A673 (cell line): ENCODE measurements at regions not wholly inside any gene's neighbourhood (a gene's known extent, or its start where the extent isn't known, plus 50 kb on each side); places are given as distances from the start of the nearest gene placed in this dataset.

Experiments
- BruUV-seq: library from RNA; stranded (reverse); fragments of 400-500 nt; replicated peaks from 2 replicates; lab custom pipeline; 2021; lab: Mats Ljungman, UMichigan
- CTCF ChIA-PET: fragments of 300-600 bp; sonication (Branson Sonifier 250); formaldehyde crosslinking; loops from one replicate; lab custom pipeline; 2022; ENCODE audit warnings: antibody characterized with exemption; lab: Charles Lee
- POLR2A ChIA-PET: fragments of 300-600 bp; sonication (Branson Sonifier 250); formaldehyde crosslinking; loops from one replicate; lab custom pipeline; 2022; ENCODE audit warnings: antibody characterized with exemption; ENCODE audit not compliant: low non-redundant PET; lab: Charles Lee
- DNase-seq: peaks from one replicate; pipeline ENCODE4 v3.0.0-alpha.2; 2015; ENCODE audit warnings: low spot score
- H3K27ac ChIP-seq: fragments of 200-600 bp; sonication (generic); 2 replicates; pipeline ENCODE4 v1.5.1; 2016; ENCODE audit warnings: mixed run types, low read depth, mild to moderate bottlenecking, mixed read lengths, antibody characterized with exemption, low read length; ENCODE audit not compliant: poor library complexity, severe bottlenecking
- H3K27me3 ChIP-seq: fragments of 200-600 bp; sonication (generic); replicated peaks from 2 replicates; pipeline ENCODE4 v1.6.1; 2017; ENCODE audit warnings: mixed run types, low read depth, mild to moderate bottlenecking, mixed read lengths, antibody characterized with exemption, low read length; ENCODE audit not compliant: insufficient read depth, poor library complexity
- H3K36me3 ChIP-seq: fragments of 200-600 bp; sonication (generic); 2 replicates; pipeline ENCODE4 v1.6.1; 2016; ENCODE audit warnings: mixed run types, mild to moderate bottlenecking, mixed read lengths, antibody characterized with exemption, low read length; ENCODE audit not compliant: insufficient read depth, poor library complexity, severe bottlenecking
- H3K4me1 ChIP-seq: fragments of 200-600 bp; sonication (generic); 2 replicates; pipeline ENCODE4 v1.6.1; 2017; ENCODE audit warnings: mixed run types, mild to moderate bottlenecking, mixed read lengths, antibody characterized with exemption, low read length; ENCODE audit not compliant: insufficient read depth, poor library complexity, severe bottlenecking
- H3K4me3 ChIP-seq: fragments of 200-600 bp; sonication (generic); 2 replicates; pipeline ENCODE4 v1.5.1; 2016; ENCODE audit warnings: low read depth, mixed run types, mild to moderate bottlenecking, mixed read lengths, low read length; ENCODE audit not compliant: poor library complexity, severe bottlenecking
- H3K9me3 ChIP-seq: fragments of 200-600 bp; sonication (generic); 2 replicates; pipeline ENCODE4 v1.6.1; 2016; ENCODE audit warnings: mixed run types, low read depth, mild to moderate bottlenecking, mixed read lengths, antibody characterized with exemption, low read length; ENCODE audit not compliant: poor library complexity, severe bottlenecking
- EZH2 ChIP-seq: fragments of 200-600 bp; sonication (generic); IDR thresholded peaks from 2 replicates; pipeline ENCODE4 v1.6.1; 2017; ENCODE audit warnings: borderline replicate concordance, low read depth, mild to moderate bottlenecking, mixed read lengths, antibody characterized with exemption, low read length; ENCODE audit not compliant: poor library complexity, severe bottlenecking
- intact Hi-C: fragments of 100-400 bp; cut with micrococcal nuclease; formaldehyde crosslinking; loops from one replicate; pipeline ENCODE4 v1.10.0; 2022; ENCODE audit not compliant: unreplicated experiment
- TF ChIP-seq, protein P1 (sequence below): fragments of 300-800, 200-600 bp; sonication (generic); conservative IDR thresholded peaks from 2 replicates; pipeline ENCODE4 v1.5.1; 2017; ENCODE audit warnings: low read depth, mild to moderate bottlenecking, antibody characterized with exemption, low read length, moderate library complexity, mixed read lengths

DNA sequence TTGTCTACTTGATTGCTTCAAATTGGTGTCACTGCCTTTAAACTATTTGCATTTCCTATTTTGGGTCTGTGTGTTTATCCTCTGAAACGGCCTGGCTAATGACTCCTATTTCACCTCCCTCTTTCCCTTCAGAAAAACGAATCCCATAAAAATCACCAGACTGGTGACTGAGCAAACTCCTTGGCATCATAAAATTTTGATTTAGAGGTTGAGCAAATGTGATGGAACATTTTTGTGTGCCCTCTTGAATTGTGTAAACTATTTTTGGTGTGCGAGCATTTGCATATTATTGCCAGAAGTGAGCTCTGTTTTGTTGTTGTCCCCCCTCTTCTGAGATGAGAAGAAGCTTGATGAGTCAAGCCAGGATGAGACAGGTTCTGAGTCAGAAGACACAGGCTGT, 316.1 kb downstream of the AJAP1 start:
- H3K4me1 ChIP-seq = no peaks in the 10 kb centered on the region
- H3K27ac ChIP-seq = no peak overlapping the region
- DNase-seq = no peak
- CTCF ChIA-PET = no interaction called here
- POLR2A ChIA-PET = no interaction called here
- no peak overlapping the region for H3K4me3 ChIP-seq
- intact Hi-C loops = no loop called here
- BruUV-seq = no TSS peak
- H3K27me3 ChIP-seq = no peaks in the 10 kb centered on the region
- peaks cover 9% of the 10 kb centered on the region for H3K9me3 ChIP-seq
- H3K36me3 ChIP-seq = no peaks in the 10 kb centered on the region
- no peak for TF ChIP-seq EZH2
- TF ChIP-seq, protein P1, sequence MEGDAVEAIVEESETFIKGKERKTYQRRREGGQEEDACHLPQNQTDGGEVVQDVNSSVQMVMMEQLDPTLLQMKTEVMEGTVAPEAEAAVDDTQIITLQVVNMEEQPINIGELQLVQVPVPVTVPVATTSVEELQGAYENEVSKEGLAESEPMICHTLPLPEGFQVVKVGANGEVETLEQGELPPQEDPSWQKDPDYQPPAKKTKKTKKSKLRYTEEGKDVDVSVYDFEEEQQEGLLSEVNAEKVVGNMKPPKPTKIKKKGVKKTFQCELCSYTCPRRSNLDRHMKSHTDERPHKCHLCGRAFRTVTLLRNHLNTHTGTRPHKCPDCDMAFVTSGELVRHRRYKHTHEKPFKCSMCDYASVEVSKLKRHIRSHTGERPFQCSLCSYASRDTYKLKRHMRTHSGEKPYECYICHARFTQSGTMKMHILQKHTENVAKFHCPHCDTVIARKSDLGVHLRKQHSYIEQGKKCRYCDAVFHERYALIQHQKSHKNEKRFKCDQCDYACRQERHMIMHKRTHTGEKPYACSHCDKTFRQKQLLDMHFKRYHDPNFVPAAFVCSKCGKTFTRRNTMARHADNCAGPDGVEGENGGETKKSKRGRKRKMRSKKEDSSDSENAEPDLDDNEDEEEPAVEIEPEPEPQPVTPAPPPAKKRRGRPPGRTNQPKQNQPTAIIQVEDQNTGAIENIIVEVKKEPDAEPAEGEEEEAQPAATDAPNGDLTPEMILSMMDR = no peak

DNA sequence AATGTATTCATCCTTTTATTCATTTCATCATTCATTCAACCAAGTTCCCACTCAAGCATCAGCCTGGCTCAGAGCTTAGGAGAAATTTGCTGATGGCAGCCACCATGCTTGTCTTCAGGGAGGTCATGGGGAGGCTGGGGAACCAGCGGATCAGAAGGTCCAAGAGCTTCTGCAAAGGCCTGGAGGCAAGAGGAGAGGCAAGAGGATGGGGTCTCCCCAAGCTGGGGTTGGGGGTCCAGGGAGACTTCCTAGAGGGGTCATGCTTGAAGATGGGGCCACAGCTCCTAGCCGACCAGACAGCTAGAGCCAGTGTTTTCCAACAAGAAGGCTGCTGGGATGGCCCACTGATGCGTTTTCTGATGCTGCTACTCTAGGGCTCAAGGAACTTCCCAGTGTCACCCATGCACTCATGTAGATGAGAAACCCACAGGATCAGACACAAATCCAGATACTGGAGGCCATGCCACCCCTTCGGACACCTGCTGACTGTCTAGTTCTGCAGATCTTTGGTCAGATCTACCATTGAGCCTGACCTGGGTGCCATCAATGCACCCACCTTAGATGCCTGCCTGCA, 315.2 kb downstream of the AJAP1 start:
- no peak for DNase-seq
- no peaks in the 10 kb centered on the region for H3K36me3 ChIP-seq
- intact Hi-C loops = no loop called here
- no TSS peak for BruUV-seq
- H3K4me3 ChIP-seq = no peak overlapping the region
- peaks cover 9% of the 10 kb centered on the region for H3K9me3 ChIP-seq
- CTCF ChIA-PET = no interaction called here
- H3K27me3 ChIP-seq = no peaks in the 10 kb centered on the region
- no peaks in the 10 kb centered on the region for H3K4me1 ChIP-seq
- no peak overlapping the region for H3K27ac ChIP-seq
- POLR2A ChIA-PET = no interaction called here
- TF ChIP-seq, protein P1 = no peak
- no peak for TF ChIP-seq EZH2

DNA sequence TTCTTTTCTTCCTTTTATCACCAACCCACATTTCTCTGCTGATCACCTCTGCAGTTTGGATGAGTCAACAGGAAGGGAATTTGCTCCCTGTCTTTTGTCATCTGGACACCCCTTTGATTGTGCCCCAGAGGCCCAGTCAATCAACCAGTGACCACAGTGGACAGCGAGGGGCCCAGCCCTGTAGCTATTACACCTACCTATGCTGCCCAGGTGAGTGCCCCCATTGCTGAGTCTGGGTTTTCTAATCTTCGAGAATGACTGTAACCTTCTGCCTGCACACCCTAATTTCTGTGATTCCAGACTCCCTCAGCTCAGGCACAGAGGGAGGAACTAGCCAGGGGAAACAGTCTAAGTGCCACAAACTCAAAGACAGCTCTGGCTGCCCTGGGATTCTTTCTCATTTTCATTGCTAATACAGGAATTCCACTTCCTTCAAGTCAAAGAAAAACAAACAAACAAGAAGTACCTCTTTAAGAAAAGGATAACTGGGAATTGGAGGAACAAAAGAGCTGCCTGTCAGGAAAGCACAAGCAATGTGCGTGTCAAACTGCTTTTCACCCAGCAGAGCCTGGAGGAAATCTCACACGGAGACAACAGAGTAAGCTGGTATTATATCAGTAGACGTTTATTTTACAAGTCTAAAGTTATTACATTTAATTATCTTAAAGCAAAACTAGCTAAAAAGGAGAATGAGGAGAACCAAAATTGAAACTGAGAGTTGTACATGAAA, 311.1 kb downstream of the AJAP1 start:
- Histone ChIP-seq H3K36me3 (no peaks in the 10 kb centered on the region), H3K27me3 (no peaks in the 10 kb centered on the region), H3K4me3 (no peak overlapping the region), H3K27ac (no peak overlapping the region), H3K4me1 (no peaks in the 10 kb centered on the region), H3K9me3 (no peaks in the 10 kb centered on the region)
- TF ChIP-seq, protein P1 = no peak
- TF ChIP-seq EZH2 = no peak
- CTCF ChIA-PET = interaction anchor here (0.7 kb wide), 1 partner anchor 64 kb away, joined by 4 read pairs; no protein-coding TSS in a partner anchor
- intact Hi-C loops = no loop called here
- no peak for DNase-seq
- no TSS peak for BruUV-seq
- POLR2A ChIA-PET = no interaction called here
